Ramos (cell line): ENCODE measurements at regions not wholly inside any gene's neighbourhood (a gene's known extent, or its start where the extent isn't known, plus 50 kb on each side); places are given as distances from the start of the nearest gene placed in this dataset.
"Not testable (repeated sequence)": the region's sequence is repeated elsewhere in the genome, so short reads cannot be mapped to it uniquely, and the experiment has no call there.

Experiments used
- in situ Hi-C: fragments of 300-500 bp; cut with MboI; formaldehyde crosslinking; loops from one replicate; pipeline ENCODE4 v1.14.3; 2022; ENCODE audit warnings: low sequenced_read_pairs; ENCODE audit not compliant: unreplicated experiment

DNA sequence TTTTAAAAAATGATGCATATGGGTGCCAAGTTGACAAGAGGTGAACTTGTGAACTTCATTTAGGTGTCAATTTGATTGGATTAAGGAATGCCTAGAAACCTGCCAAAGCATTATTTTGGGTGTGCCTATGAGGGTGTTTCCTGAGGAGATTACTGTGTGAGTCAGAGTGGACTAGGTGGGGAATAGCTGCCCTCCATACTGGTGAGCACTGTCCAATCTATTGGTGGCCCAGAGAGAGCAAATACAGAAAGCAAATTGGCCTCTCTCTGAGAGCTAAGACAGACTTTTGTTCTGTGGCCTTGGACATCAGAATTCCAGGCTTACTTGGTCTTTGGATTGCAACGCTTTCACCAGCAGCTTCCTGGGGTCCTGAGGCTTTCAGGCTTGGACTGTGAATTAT, 388.0 kb downstream of the SUCLG1 start:
- in situ Hi-C loops = no loop called here

DNA sequence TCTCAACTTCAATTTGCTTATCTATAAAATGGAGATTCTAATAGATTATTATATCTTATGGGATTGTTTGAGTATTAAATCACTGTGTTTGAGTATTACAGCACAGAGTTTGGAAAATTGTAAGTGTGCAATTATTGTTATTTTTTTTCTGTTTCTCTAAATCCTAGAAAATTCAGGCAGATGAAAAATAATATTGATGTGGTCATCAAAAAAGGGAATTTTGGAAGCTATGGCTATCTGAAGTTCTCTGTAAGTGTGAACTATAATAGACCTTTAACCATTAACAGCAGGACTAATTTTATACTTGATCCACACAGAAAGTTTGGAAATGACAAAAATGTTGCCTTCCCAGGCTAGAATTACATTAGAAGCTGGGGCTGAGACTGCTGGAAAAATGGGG, 393.2 kb downstream of the SUCLG1 start:
- in situ Hi-C loops = no loop called here

GRCh38 chr2:84057917-84058560, 401.0 kb downstream of the SUCLG1 start:
- in situ Hi-C loops = no loop called here

DNA sequence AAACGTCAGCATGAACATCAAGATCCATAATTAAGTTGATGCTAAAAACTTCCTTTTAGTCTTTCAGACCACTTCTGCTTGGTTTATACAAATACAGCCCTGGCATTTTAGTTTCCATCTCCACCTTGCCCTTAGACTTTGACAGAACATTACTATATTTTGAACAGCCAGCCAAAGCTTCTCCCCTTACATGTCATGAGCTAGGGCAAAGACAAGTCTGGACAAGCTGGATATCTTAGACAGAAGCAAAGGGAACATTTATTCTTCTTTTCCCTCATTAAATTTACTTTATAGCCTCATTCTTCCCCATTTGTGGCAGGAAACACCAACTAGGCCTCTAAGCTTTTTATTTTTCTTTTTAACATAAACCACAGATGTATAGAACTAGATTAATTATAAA, 403.3 kb downstream of the SUCLG1 start:
- in situ Hi-C loops = no loop called here

DNA sequence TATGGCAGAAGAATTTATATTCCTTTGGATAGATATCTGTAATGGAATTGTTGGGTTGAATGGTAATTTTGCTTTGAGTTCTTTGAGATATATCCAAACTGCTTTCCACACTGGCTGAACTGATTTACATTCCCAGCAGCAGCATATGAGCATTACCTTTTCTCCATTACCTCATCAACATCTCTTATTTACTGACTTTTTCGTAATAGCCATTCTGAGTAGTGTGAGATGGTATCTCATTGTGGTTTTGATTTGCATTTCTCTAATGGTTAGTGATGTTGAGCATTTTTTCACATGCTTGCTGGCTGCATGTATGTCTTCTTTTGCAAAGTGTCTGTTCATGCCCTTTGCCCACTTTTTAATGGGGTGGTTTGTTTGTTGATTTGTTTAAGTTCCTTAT, 404.5 kb downstream of the SUCLG1 start:
- in situ Hi-C loops = not testable (repeated sequence)

GRCh38 chr2:84052913-84053312, 406.2 kb downstream of the SUCLG1 start:
- in situ Hi-C loops = no loop called here

GRCh38 chr2:84052043-84052442, 407.0 kb downstream of the SUCLG1 start:
- in situ Hi-C loops = no loop called here

- in situ Hi-C loops = no loop called here
These were observed 410.1 kb downstream of the SUCLG1 start for GRCh38 chr2:84048964-84049363.

DNA sequence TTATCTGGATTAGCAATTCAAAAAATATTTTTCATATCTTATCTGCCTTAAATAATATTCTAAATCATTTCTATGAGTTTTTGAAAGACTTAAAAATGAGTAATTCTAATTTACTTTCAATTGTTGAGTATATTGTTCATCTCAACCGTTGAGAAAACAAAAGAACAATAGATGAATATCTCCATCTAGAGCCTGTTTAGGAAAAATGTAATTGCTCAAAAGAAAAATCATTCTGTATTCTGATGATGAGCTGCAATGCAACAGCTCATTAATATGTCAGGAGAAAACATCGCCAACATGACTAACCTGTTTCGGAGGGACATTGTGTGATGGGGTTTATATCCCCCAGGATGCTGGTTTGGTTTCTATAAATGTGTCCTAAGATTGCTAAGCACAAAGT, 417.6 kb downstream of the SUCLG1 start:
- in situ Hi-C loops = no loop called here

DNA sequence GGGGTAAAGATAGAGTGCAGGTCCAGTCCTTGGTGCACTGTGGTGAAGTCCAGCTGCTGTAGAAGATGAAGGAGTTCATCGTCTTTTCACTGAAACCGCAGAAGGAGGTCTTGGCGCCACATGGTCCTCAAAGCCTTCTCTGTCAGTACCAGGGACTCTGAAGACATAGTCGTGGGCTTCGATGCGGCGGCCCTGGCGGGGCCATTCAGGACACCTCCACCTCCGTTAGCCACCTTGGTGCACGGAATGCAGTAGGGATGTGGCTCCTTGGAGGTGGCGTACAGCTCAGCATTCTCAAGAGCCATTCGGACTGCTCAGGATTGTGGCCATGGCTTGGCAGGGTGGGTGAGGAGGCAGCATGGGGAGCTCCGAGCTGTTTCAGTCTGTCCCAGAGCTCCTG, 418.8 kb downstream of the SUCLG1 start:
- in situ Hi-C loops = no loop called here

DNA sequence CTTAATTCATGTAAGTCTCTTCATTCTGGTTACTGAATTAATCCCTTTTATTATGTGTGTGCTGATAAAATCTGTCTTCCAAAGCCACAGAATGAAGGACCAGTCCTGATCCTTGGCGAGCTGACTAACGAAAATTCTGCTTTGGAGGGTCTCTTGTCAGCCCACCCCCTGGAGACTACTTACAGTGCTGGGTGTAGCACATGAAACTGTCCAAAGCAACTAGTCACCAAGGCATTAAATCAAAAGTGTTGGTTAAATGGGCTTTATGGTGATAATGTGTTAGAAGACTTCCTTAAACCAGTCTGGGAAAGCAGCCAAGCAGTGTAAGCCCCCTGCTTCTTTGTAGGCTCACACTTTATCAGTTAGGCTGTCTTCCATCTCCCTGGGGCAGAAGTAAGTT, 420.2 kb downstream of the SUCLG1 start:
- in situ Hi-C loops = no loop called here

DNA sequence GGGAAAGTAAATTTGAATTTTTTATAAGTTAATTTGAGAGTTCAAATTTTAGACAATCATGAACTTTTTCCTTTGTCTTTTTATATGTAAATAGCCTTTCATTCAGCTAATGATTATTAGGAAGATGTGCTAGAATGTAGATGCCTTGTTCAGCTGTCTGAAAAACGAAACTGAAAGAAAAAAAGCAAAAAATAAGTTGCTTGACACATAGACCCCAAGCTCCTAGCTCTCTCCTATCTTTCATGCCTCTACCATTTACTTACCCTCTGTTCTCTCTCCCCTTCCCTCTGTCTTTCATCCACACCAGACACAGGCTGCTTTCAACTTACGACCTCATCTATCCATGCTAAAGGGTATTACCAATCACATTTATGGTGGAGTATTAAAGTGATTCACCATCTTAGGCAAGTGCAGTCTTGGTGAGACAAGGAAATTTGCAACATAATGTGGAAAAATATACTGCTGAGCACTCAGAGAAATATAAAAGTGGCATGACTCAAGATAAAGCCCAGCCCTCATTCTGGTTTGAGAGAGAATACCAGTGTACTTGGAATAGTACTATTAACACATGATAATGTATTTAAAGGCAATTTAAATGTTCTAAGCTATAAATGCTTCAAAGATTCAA, 425.6 kb downstream of the SUCLG1 start:
- in situ Hi-C loops = no loop called here

DNA sequence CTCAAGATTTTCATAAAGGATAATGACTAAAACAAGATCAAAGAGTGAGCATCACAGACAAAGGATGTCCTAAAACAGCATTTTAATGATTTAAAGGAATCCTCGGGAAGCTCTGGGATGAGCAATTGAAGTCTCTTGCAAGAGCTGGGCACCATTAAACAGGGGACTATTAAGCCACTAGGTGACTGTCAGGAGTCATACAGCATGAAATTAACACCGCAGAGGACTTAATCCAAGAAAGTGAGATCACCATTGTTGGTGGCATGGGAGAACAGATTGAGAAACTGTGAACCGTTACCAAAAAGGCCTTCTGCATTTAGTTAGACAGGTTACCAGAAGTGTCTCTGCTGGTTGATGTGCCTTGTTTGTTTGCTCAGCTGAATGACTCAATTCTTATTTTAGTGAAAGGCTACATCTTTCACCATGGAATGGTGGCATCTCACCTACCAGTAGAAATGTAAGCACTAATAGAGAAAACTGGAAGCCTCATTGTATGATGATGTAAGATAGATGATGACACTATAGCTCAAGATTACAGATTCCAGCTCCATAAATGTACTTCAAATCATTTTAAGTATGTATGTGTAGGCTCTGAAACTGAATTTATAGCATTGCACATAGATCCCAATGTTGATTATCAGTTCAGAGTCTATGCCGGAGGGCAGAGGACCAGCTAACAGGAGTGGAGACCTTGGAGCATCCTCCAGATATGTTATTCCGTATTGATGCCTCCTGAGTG, 427.6 kb downstream of the SUCLG1 start:
- in situ Hi-C loops = no loop called here

- in situ Hi-C loops = loop anchor here (10.0 kb wide), 1 partner anchor 285 kb away; no protein-coding TSS in a partner anchor
These were observed 429.0 kb downstream of the SUCLG1 start for GRCh38 chr2:84029903-84030575.

GRCh38 chr2:84026818-84027217, 432.3 kb downstream of the SUCLG1 start:
- in situ Hi-C loops = loop anchor here (10.0 kb wide), 1 partner anchor 288 kb away; no protein-coding TSS in a partner anchor

DNA sequence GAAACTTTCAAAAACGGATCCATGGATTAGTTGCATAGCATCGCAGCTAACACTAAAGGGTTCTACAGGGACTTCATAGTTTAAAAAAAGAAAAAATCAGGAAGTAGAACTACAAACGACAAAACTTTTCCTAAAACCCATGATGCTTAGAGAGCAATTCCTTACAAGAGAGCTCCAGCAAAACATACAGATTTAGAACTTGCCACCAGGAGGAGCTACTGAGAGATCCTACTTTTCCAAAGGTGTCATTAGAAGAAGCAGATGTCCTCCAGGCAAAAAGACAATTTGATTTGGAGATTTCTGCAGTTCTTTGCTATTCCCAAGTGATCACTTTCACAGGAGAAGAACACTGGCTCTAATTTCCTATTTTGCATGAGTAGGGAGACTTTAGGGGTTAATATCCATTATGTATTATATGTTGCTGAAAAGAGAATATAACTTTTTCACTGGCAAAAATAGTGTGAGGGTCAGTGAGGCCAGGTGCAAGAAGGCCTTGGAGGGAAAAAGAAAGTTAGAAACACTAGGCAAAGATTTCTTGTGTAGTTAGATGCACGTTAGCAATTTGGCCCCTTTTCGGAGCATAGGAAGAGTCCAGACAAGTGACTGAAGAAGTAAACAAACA, 436.2 kb downstream of the SUCLG1 start:
- in situ Hi-C loops = loop anchor here (10.0 kb wide), 1 partner anchor 292 kb away; no protein-coding TSS in a partner anchor

DNA sequence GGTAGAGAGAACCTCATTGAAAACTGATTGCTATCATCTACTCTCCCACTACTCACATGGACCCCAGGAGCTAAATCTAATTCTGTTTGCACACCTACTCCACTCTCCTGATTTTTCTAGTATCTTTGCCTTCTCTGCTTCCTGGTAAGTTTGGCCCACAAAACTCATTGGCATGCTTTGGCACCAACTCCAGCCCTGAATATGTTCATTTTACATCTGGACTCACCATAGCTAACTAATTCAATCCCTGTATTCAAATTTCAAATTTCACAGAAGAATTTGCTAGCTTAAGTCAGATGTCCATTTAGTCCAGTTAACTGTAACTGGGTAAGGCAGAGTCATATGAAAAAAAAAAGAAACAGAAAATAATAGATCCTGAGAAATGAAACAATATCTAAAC, 442.1 kb downstream of the SUCLG1 start:
- in situ Hi-C loops = no loop called here

DNA sequence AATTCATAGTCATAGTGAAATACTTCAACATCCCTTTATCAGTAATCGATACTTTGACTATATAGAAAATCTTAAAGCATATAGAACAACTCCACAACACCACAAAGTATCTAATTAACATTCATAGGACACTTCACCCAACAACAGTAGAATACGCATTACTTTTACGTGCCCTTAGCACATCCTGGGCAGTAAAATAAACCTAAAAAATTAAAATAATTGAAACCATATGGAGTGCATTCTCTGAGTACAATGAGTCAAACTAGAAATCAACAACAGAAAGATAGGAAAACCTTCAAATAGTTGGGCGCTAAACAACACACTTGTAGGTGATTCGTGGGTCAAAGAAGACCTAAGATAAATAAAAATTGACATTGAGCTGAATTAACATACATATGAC, 442.9 kb downstream of the SUCLG1 start:
- in situ Hi-C loops = no loop called here

DNA sequence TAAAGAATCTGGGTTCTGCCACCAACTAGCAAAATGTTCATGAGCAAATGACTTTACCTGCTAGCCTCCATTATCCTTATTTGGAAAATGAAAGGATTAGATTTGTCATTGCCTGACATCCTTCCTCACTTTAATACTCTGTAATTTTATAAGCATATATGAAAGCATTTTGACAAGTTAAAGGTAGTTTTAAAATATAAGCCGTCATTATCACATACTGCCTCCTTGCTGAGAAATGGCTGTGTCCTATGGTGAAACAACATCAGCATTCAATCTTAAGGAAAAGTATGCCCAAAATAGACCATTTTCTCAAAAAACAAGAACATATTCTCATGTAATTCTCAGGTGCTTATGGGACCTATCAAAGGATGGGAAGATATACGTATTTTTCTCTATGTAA, 461.2 kb downstream of the SUCLG1 start:
- in situ Hi-C loops = no loop called here

- in situ Hi-C loops = no loop called here
These were observed 464.4 kb downstream of the SUCLG1 start for GRCh38 chr2:83994633-83995179.
